ENCODE measurements at regions not wholly inside any gene's neighbourhood (a gene's known extent, or its start where the extent isn't known, plus 50 kb on each side); places are given as distances from the start of the nearest gene placed in this dataset.

- WGBS: 96% methylated on average over 1 of the region's 1 CpG
- H3K36me3 ChIP-seq (ENCODE audit: control insufficient read depth in 4 of 4, insufficient read depth in 3 of 4, low read depth in 1 of 4, low read length in 3 of 4): no peaks in the 10 kb centered on the region
- H3K27me3 ChIP-seq (ENCODE audit: control insufficient read depth in 4 of 4, insufficient read depth in 4 of 4, low read length in 3 of 4): peaks cover 0 to 3% (median 0%) of the 10 kb centered on the region in 4 donors
- H3K9ac ChIP-seq (ENCODE audit: low read depth in 1 of 2, low read length in 2 of 2): no peak overlapping the region
- H3K4me1 ChIP-seq (ENCODE audit: control insufficient read depth in 4 of 4, insufficient read depth in 4 of 4, low read length in 3 of 4): no peaks in the 10 kb centered on the region
- no peaks in the 10 kb centered on the region for H3K9me3 ChIP-seq (ENCODE audit: control insufficient read depth in 4 of 4, low read length in 3 of 4)
- no peak overlapping the region for H3K27ac ChIP-seq (ENCODE audit: low read depth in 1 of 2, low read length in 2 of 2)
- DNase-seq (ENCODE audit: low spot score): no peak
- no peak for TF ChIP-seq CTCF (IDR thresholded peaks at IDR 0.05; ENCODE audit: low read depth, low read length, missing input control)
- H3K4me3 ChIP-seq (ENCODE audit: low read depth in 1 of 3, low read length in 3 of 3): no peak overlapping the region
These were observed 66.7 kb upstream of the MYEOV start for GRCh38 chr11:69227271-69227670.

GRCh38 chr11:69229511-69229910 lies 64.4 kb upstream of the MYEOV start:
- WGBS: 88% methylated on average over 4 of the region's 4 CpGs
- TF ChIP-seq ZBTB33 (IDR thresholded peaks at IDR 0.05) (no peak), MAX (IDR thresholded peaks at IDR 0.05) (no peak), HNF4G (IDR thresholded peaks at IDR 0.05) (no peak), CTCF (IDR thresholded peaks at IDR 0.05; ENCODE audit: low read depth, low read length, missing input control) (no peak), GABPA (IDR thresholded peaks at IDR 0.05 in 1 of 2, conservative IDR thresholded peaks at IDR 0.05 in 1 of 2) (no peak), TAF1 (conservative IDR thresholded peaks at IDR 0.05) (no peak), EGR1 (IDR thresholded peaks at IDR 0.05; ENCODE audit: low read depth in 2 of 2) (no peak), HNF4A (conservative IDR thresholded peaks at IDR 0.05) (no peak), FOXA2 (IDR thresholded peaks at IDR 0.05) (no peak), YY1 (IDR thresholded peaks at IDR 0.05) (no peak), NR2F2 (IDR thresholded peaks at IDR 0.05) (no peak), FOXA1 (IDR thresholded peaks at IDR 0.05) (no peak), SP1 (IDR thresholded peaks at IDR 0.05) (no peak), REST (IDR thresholded peaks at IDR 0.05) (no peak), ATF3 (IDR thresholded peaks at IDR 0.05) (no peak), RXRA (IDR thresholded peaks at IDR 0.05) (no peak), JUND (IDR thresholded peaks at IDR 0.05) (no peak)
- Histone ChIP-seq H3K36me3 (ENCODE audit: control insufficient read depth in 4 of 4, insufficient read depth in 3 of 4, low read depth in 1 of 4, low read length in 3 of 4) (no peaks in the 10 kb centered on the region), H3K4me3 (ENCODE audit: low read depth in 1 of 3, low read length in 3 of 3) (no peak overlapping the region), H3K27me3 (ENCODE audit: control insufficient read depth in 4 of 4, insufficient read depth in 4 of 4, low read length in 3 of 4) (no peaks in the 10 kb centered on the region), H3K27ac (ENCODE audit: low read depth in 1 of 2, low read length in 2 of 2) (no peak overlapping the region), H3K9ac (ENCODE audit: low read depth in 1 of 2, low read length in 2 of 2) (no peak overlapping the region), H3K9me3 (ENCODE audit: control insufficient read depth in 4 of 4, low read length in 3 of 4) (no peaks in the 10 kb centered on the region), H3K4me1 (ENCODE audit: control insufficient read depth in 4 of 4, insufficient read depth in 4 of 4, low read length in 3 of 4) (no peaks in the 10 kb centered on the region)
- DNase-seq (ENCODE audit: low spot score): peak; percentile 9
